PC-3 (cell line): ENCODE measurements at regions not wholly inside any gene's neighbourhood (a gene's known extent, or its start where the extent isn't known, plus 50 kb on each side); places are given as distances from the start of the nearest gene placed in this dataset.

Experiments used
- EZH2 ChIP-seq: fragments of 300-600 bp; sonication (generic); IDR thresholded peaks from one replicate; pipeline ENCODE4 v1.6.1; 2017; ENCODE audit warnings: antibody characterized with exemption, mild to moderate bottlenecking, low read length; ENCODE audit not compliant: unreplicated experiment
- EZH2phosphoT487 ChIP-seq: fragments of 300-600 bp; sonication (generic); IDR thresholded peaks from 2 replicates; pipeline ENCODE4 v1.6.1; 2018; ENCODE audit warnings: mild to moderate bottlenecking, antibody characterized with exemption, low read length, borderline replicate concordance
- TF ChIP-seq, protein P1 (sequence below): fragments of 300-600 bp; sonication (generic); conservative IDR thresholded peaks from 2 replicates; pipeline ENCODE4 v1.5.1; 2017; ENCODE audit warnings: antibody characterized with exemption, low read depth, mild to moderate bottlenecking, low read length

- TF ChIP-seq, protein P1, sequence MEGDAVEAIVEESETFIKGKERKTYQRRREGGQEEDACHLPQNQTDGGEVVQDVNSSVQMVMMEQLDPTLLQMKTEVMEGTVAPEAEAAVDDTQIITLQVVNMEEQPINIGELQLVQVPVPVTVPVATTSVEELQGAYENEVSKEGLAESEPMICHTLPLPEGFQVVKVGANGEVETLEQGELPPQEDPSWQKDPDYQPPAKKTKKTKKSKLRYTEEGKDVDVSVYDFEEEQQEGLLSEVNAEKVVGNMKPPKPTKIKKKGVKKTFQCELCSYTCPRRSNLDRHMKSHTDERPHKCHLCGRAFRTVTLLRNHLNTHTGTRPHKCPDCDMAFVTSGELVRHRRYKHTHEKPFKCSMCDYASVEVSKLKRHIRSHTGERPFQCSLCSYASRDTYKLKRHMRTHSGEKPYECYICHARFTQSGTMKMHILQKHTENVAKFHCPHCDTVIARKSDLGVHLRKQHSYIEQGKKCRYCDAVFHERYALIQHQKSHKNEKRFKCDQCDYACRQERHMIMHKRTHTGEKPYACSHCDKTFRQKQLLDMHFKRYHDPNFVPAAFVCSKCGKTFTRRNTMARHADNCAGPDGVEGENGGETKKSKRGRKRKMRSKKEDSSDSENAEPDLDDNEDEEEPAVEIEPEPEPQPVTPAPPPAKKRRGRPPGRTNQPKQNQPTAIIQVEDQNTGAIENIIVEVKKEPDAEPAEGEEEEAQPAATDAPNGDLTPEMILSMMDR = no peak
- TF ChIP-seq EZH2 = no peak
- no peak for TF ChIP-seq EZH2phosphoT487
Observed at GRCh38 chr5:73279805-73280204, 106.8 kb downstream of the TMEM174 start.
